Aorta (tissue), 5 donors: ENCODE measurements at regions not wholly inside any gene's neighbourhood (a gene's known extent, or its start where the extent isn't known, plus 50 kb on each side); places are given as distances from the start of the nearest gene placed in this dataset.

Experiments used
- ATAC-seq: fragments of 200-7000 bp; cut with Tn5 transposase; one replicate; pipeline ENCODE4 v1.9.1; 2022; ENCODE audit warnings: moderate library complexity; ENCODE audit not compliant: low FRiP score
- DNase-seq, 2 donors: peaks; one replicate each; pipeline ENCODE4 v3.0.0-alpha.2; 2020
- H3K27ac ChIP-seq, 2 donors: one replicate each; pipeline ENCODE4 v1.5.1; 2013; ENCODE audit warnings: low read length in 2 of 2, mild to moderate bottlenecking in 2 of 2, moderate library complexity in 2 of 2, control low read depth in 1 of 2, inconsistent platforms in 1 of 2, low read depth in 1 of 2
- H3K27me3 ChIP-seq, 2 donors: one replicate each; pipeline ENCODE4 v1.6.1; 2013; ENCODE audit warnings: control low read depth in 1 of 2, low read length in 1 of 2, mild to moderate bottlenecking in 1 of 2, moderate library complexity in 1 of 2; ENCODE audit not compliant: insufficient read depth in 2 of 2, control insufficient read depth in 1 of 2
- H3K36me3 ChIP-seq, 2 donors: one replicate each; pipeline ENCODE4 v1.6.1; 2013; ENCODE audit warnings: control low read depth in 1 of 2, low read length in 1 of 2, mild to moderate bottlenecking in 1 of 2; ENCODE audit not compliant: insufficient read depth in 2 of 2, control insufficient read depth in 1 of 2
- H3K4me1 ChIP-seq, 2 donors: one replicate each; pipeline ENCODE4 v1.6.1; 2013; ENCODE audit warnings: low read length in 2 of 2, control low read depth in 1 of 2, mild to moderate bottlenecking in 1 of 2, moderate library complexity in 1 of 2; ENCODE audit not compliant: insufficient read depth in 2 of 2, control insufficient read depth in 1 of 2
- H3K4me3 ChIP-seq, 2 donors: one replicate each; pipeline ENCODE4 v1.5.1; 2013; ENCODE audit warnings: low read length in 2 of 2, control low read depth in 1 of 2, mild to moderate bottlenecking in 1 of 2
- H3K9me3 ChIP-seq: one replicate; pipeline ENCODE4 v1.6.1; 2013; ENCODE audit warnings: mild to moderate bottlenecking, low read length; ENCODE audit not compliant: control insufficient read depth
- WGBS, 2 donors: extraction: QIAGEN DNeasy Blood & Tissue Kit; methylation state at CpG; one replicate each; pipeline ENCODE4 v1.1.7; 2013; 5-methylcytosine and 5-hydroxymethylcytosine counted together
- intact Hi-C, 2 donors: fragments of 100-400 bp; cut with DNase I; formaldehyde crosslinking; loops; one replicate each; pipeline versions ENCODE4 v1.14.2 to v1.15.0; 2022
- donor health status: healthy with polysubstance abuse.
- donor health status: Bipolar disorder and iron deficiency.
- donor health status: DM: no; HTN: no; CAD: no.
- donor health status: DM: no; HTN: no; CAD: no.
- donor health status: DM: yes; HTN: yes; CAD: no.

DNA sequence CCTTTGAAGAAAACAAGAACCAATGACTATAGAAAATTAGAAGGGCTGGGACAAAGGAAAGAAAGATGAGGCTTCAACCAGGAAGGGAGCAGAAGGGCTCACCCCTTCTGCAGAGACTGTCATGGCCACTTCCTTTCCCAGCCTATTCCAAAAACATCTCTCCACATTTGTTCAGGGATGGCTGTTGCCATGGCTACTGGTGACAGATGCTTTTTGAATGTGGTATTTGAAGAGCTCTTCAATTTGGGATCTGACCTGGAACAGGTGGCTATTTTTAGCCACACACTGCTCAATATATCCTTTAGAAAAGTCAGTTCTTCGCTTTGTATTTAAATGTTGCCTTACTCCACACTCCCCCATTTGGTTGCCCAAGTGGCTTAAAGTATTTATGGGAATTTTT is 64.1 kb upstream of the LCLAT1 start:
- no peak for DNase-seq
- no peaks in the 10 kb centered on the region for H3K27me3 ChIP-seq
- no peak overlapping the region for H3K4me3 ChIP-seq
- no peaks in the 10 kb centered on the region for H3K4me1 ChIP-seq
- WGBS, 2 donors = 76 to 84% methylated on average over 1 of the region's 1 CpG
- no peaks in the 10 kb centered on the region for H3K9me3 ChIP-seq
- no peaks in the 10 kb centered on the region for H3K36me3 ChIP-seq
- no peak overlapping the region for H3K27ac ChIP-seq
- intact Hi-C loops = no loop called here
- ATAC-seq = no peak

DNA sequence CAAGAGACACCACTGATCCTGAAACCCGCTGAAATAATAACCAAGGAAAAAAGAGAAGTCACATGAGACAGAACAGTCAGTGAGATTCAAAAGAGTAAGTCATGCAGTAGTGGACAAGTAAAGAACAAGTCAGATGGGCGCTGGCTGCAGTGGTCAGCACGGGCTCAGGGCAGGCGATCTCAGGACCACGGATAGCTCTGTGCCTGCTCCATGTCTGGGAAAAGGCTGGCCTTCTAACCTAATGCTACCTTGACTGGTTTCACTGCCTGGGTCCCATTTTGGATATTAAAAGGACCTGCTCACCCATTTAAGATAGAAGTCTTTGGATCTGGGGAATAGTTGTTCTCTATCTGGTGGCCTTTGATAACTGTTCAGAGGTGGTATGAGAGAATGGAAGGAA is 61.7 kb upstream of the LCLAT1 start:
- H3K4me1 ChIP-seq = no peaks in the 10 kb centered on the region
- H3K4me3 ChIP-seq = no peak overlapping the region
- ATAC-seq (no peak), DNase-seq (no peak)
- no peaks in the 10 kb centered on the region for H3K9me3 ChIP-seq
- no peaks in the 10 kb centered on the region for H3K27me3 ChIP-seq
- no peaks in the 10 kb centered on the region for H3K36me3 ChIP-seq
- 8 to 14% methylated on average over 5 of the region's 5 CpGs for WGBS, 2 donors
- H3K27ac ChIP-seq = no peak overlapping the region
- intact Hi-C loops = no loop called here

DNA sequence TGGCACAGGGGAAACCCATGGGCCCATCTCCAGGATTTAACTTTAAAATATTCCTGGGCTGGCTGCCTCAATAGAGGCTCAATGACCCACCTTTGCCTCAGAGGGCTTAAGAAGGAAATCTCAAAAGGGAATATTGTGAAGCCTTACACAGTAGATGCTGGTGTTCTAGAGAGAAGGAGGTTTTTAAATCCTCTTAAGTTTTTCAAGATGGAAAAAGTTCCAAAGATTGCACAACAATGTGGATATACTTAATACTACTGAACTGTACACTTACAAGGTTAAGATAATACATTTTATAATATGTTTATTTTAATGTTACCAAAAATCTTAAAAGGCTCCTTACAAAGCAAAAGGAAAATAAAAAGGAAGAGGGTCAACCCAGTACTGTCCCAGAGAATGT is 54.9 kb upstream of the LCLAT1 start:
- Histone ChIP-seq H3K4me3 (no peak overlapping the region), H3K9me3 (no peaks in the 10 kb centered on the region), H3K36me3 (no peaks in the 10 kb centered on the region), H3K27ac (no peak overlapping the region), H3K27me3 (no peaks in the 10 kb centered on the region), H3K4me1 (no peaks in the 10 kb centered on the region)
- DNase-seq (no peak), ATAC-seq (no peak)
- intact Hi-C loops = no loop called here

DNA sequence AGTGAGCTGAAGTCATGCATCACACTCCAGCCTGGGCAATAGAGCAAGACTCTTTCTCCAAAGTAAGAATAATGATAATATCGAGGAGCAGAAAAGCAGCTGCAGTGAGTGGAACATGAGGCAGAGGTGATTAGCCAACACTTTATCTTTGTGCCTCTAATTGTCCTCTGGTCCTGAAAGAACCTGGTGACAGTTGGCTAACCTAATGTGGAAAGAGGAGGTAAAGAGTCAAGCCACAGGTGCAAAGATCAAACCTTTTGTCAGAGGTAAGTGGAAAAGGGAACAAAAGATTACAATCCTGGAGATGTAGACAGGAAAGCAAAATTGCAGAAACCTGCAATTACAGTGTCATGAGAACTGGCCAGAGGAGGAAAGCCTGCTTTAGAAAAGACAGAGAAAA is 53.5 kb upstream of the LCLAT1 start:
- H3K4me1 ChIP-seq = no peaks in the 10 kb centered on the region
- DNase-seq = no peak
- WGBS, 2 donors = 85 to 88% methylated on average over 1 of the region's 1 CpG
- intact Hi-C loops = no loop called here
- ATAC-seq = no peak
- no peak overlapping the region for H3K4me3 ChIP-seq
- H3K27me3 ChIP-seq = no peaks in the 10 kb centered on the region
- no peak overlapping the region for H3K27ac ChIP-seq
- H3K9me3 ChIP-seq = no peaks in the 10 kb centered on the region
- no peaks in the 10 kb centered on the region for H3K36me3 ChIP-seq

DNA sequence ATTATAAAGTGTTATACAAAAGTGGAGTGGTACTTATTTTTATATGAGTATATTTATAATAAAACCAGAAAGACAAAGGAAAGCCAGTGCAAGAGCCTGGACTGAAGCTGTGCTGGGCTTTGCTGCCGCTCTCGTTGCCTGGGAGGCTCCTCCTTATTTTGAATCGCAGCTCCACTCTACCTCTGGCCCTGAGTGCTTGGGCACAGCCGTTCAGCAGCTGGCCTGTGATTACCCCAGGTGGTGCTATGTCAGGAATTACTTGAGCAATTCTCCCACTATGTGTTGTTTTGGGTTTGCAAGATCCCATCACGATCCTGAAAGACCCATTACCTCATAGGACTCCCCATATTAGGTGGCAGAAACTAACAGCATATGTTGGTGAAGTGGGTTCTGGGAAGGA is 53.0 kb upstream of the LCLAT1 start:
- no peaks in the 10 kb centered on the region for H3K4me1 ChIP-seq
- no peak overlapping the region for H3K27ac ChIP-seq
- no peaks in the 10 kb centered on the region for H3K27me3 ChIP-seq
- H3K9me3 ChIP-seq = no peaks in the 10 kb centered on the region
- WGBS, 2 donors = 21 to 26% methylated on average over 5 of the region's 5 CpGs
- no peak for DNase-seq
- no peaks in the 10 kb centered on the region for H3K36me3 ChIP-seq
- intact Hi-C loops = no loop called here
- no peak overlapping the region for H3K4me3 ChIP-seq
- no peak for ATAC-seq

DNA sequence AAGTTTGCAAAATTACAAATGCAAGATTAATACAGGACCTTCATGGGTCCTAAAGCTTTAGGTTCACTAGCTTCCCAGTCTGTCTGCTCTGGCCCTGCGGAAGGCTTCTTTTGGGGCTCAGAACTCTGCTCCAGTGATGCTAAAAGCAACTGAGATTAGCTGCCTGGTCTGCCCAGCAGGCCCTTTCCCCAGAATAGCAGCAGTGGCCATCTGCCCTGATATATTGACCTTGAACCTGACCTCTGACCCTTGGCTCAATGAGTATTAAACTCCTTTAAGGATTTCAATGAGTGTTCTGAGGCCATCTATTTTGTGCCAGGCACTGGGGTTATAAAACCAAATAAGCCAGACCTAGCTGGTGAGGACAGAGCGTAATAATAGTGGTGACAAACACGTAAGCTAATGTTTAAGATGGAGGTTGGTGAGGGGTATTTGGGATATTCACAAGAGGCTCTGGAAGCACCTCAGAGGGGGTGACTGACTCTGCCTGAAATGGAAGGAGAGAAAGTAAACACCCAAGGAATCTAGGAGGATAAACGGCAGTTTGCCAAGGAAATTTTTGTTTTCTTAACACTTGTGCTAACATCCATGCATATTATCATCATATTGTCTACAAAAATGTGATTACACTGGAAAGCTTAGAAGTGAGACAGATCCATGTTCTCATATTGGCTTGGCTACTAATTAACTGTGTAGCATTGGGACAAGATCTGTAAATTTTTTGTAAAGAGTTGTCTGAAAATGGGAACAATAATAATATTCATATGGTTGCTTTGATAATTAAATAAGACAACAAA is 50.4 kb upstream of the LCLAT1 start:
- no peaks in the 10 kb centered on the region for H3K9me3 ChIP-seq
- no peak overlapping the region for H3K27ac ChIP-seq
- H3K27me3 ChIP-seq = no peaks in the 10 kb centered on the region
- no peaks in the 10 kb centered on the region for H3K36me3 ChIP-seq
- no peaks in the 10 kb centered on the region for H3K4me1 ChIP-seq
- WGBS, 2 donors = 80 to 84% methylated on average over 4 of the region's 4 CpGs
- no peak overlapping the region for H3K4me3 ChIP-seq
- no peak for DNase-seq
- no peak for ATAC-seq
- intact Hi-C loops = no loop called here
